WTC11 (cell line): ENCODE measurements at regions not wholly inside any gene's neighbourhood (a gene's known extent, or its start where the extent isn't known, plus 50 kb on each side); places are given as distances from the start of the nearest gene placed in this dataset.
"Not testable (repeated sequence)": the region's sequence is repeated elsewhere in the genome, so short reads cannot be mapped to it uniquely, and the experiment has no call there.

Experiments used
- CTCF ChIP-seq: fragments of 200-600 bp; IDR thresholded peaks from 2 replicates; pipeline ENCODE4 v1.8.0; 2022; ENCODE audit warnings: antibody characterized with exemption
- MYBL2 ChIP-seq: sonication (generic); formaldehyde crosslinking; IDR thresholded peaks from 2 replicates; pipeline ENCODE4 v1.8.1; 2023; ENCODE audit warnings: mild to moderate bottlenecking, moderate library complexity, missing genetic modification reagents
- NR3C1 ChIP-seq: sonication (generic); formaldehyde crosslinking; conservative IDR thresholded peaks from 2 replicates; pipeline ENCODE4 v1.8.1; 2023; ENCODE audit warnings: low read depth, mild to moderate bottlenecking, missing genetic modification reagents
- SP1 ChIP-seq: sonication (generic); formaldehyde crosslinking; conservative IDR thresholded peaks from 2 replicates; pipeline ENCODE4 v1.8.1; 2022; ENCODE audit warnings: missing genetic modification reagents

DNA sequence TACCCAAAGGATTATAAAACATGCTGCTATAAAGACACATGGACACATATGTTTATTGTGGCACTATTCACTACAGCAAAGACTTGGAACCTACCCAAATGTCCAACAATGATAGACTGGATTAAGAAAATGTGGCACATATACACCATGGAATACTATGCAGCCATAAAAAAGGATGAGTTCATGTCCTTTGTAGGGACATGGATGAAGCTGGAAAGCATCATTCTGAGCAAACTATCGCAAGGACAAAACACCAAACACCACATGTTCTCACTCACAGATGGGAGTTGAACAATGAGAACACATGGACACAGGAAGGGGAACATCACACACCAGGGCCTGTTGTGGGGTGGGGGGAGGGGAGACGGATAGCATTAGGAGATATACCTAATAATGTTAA lies 101.3 kb upstream of the CAST start:
- not testable (repeated sequence) for TF ChIP-seq MYBL2; NR3C1 (CRISPR knock-in tag); SP1 (CRISPR knock-in tag); CTCF
